Glutamatergic neuron (in vitro differentiated cells): ENCODE measurements at regions not wholly inside any gene's neighbourhood (a gene's known extent, or its start where the extent isn't known, plus 50 kb on each side); places are given as distances from the start of the nearest gene placed in this dataset.

Experiments
- DNase-seq: peaks from one replicate; pipeline ENCODE4 v3.0.0; 2022
- H3K27ac Mint-ChIP-seq: one replicate; pipeline ENCODE4 v1.8.0; 2020; ENCODE audit warnings: mild to moderate bottlenecking, mixed read lengths, inconsistent platforms; ENCODE audit not compliant: unreplicated experiment
- H3K27me3 Mint-ChIP-seq: one replicate; pipeline ENCODE4 v1.8.0; 2020; ENCODE audit warnings: mild to moderate bottlenecking, moderate library complexity, mixed read lengths, inconsistent platforms; ENCODE audit not compliant: unreplicated experiment
- H3K36me3 Mint-ChIP-seq: one replicate; pipeline ENCODE4 v1.8.0; 2020; ENCODE audit warnings: mild to moderate bottlenecking, mixed read lengths, inconsistent platforms; ENCODE audit not compliant: unreplicated experiment
- H3K4me1 Mint-ChIP-seq: one replicate; pipeline ENCODE4 v1.8.0; 2020; ENCODE audit warnings: mild to moderate bottlenecking, low read depth, mixed read lengths, inconsistent platforms; ENCODE audit not compliant: unreplicated experiment
- H3K4me3 Mint-ChIP-seq: one replicate; pipeline ENCODE4 v1.8.0; 2020; ENCODE audit warnings: mild to moderate bottlenecking, mixed read lengths, inconsistent platforms; ENCODE audit not compliant: unreplicated experiment
- H3K9me3 Mint-ChIP-seq: one replicate; pipeline ENCODE4 v1.8.0; 2020; ENCODE audit warnings: mild to moderate bottlenecking, moderate library complexity, mixed read lengths, inconsistent platforms; ENCODE audit not compliant: unreplicated experiment
- TF ChIP-seq, protein P1 (sequence below): fragments of 200-600 bp; sonication (generic); IDR thresholded peaks from one replicate; pipeline ENCODE4 v1.5.0; 2021; ENCODE audit not compliant: partially characterized antibody, unreplicated experiment

- Mint-ChIP-seq H3K4me1 (no peaks in the 10 kb centered on the region), H3K36me3 (no peaks in the 10 kb centered on the region), H3K27ac (no peak overlapping the region), H3K9me3 (peaks cover 2% of the 10 kb centered on the region), H3K27me3 (peaks cover 2% of the 10 kb centered on the region), H3K4me3 (no peak overlapping the region)
- TF ChIP-seq, protein P1, sequence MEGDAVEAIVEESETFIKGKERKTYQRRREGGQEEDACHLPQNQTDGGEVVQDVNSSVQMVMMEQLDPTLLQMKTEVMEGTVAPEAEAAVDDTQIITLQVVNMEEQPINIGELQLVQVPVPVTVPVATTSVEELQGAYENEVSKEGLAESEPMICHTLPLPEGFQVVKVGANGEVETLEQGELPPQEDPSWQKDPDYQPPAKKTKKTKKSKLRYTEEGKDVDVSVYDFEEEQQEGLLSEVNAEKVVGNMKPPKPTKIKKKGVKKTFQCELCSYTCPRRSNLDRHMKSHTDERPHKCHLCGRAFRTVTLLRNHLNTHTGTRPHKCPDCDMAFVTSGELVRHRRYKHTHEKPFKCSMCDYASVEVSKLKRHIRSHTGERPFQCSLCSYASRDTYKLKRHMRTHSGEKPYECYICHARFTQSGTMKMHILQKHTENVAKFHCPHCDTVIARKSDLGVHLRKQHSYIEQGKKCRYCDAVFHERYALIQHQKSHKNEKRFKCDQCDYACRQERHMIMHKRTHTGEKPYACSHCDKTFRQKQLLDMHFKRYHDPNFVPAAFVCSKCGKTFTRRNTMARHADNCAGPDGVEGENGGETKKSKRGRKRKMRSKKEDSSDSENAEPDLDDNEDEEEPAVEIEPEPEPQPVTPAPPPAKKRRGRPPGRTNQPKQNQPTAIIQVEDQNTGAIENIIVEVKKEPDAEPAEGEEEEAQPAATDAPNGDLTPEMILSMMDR = no peak
- DNase-seq = no peak
Observed at GRCh38 chr2:16824472-16824871, 158.8 kb upstream of the CYRIA start.

DNA sequence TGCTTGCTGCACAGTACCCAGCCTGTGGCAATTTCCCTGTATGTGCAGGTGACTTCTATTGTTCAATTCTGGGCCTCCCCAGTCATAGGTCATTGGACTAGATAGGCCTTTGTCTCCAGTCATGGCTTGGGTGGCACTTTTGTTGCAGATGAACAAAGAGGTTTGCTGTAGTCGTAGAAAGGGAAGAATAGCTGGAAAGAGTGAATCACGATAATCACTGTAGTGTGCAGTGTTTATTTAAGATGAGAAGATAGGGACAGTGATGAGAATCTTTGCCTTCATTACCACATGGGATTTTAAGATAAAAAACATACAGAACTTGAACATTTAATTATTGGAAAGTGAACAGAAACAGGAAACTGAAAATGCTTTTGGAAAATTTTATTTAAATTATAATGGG is 156.1 kb upstream of the CYRIA start:
- H3K27ac Mint-ChIP-seq = no peak overlapping the region
- DNase-seq = no peak

DNA sequence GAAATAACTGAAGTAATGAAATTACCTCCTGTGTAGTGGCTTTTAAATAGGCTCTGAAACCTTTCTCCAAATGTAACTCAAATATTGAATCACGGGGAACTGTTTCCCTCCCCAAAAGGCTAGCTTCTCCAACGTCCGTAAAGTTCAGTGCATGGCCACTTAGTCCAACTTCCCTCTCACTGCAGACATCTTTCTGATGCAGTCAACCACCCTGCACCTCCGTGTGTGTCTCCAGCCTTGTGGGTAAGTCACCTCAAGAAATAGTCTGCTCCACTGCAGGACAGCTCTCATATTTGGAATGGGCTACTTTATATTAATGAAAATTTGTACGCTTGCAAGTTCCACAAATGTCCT is 152.5 kb upstream of the CYRIA start:
- peaks cover 2% of the 10 kb centered on the region for H3K27me3 Mint-ChIP-seq
- no peaks in the 10 kb centered on the region for H3K4me1 Mint-ChIP-seq
- TF ChIP-seq, protein P1 = no peak
- no peaks in the 10 kb centered on the region for H3K36me3 Mint-ChIP-seq
- DNase-seq = no peak
- no peak overlapping the region for H3K27ac Mint-ChIP-seq
- H3K4me3 Mint-ChIP-seq = no peak overlapping the region
- H3K9me3 Mint-ChIP-seq = peaks cover 2% of the 10 kb centered on the region

More for the DNA sequence above, 156.1 kb upstream of the CYRIA start:
- Mint-ChIP-seq H3K4me3 (no peak overlapping the region), H3K27me3 (peaks cover 2% of the 10 kb centered on the region), H3K9me3 (peaks cover 2% of the 10 kb centered on the region), H3K36me3 (no peaks in the 10 kb centered on the region), H3K4me1 (no peaks in the 10 kb centered on the region)
- TF ChIP-seq, protein P1 = no peak

GRCh38 chr2:16817305-16818202 is 151.9 kb upstream of the CYRIA start:
- H3K4me1 Mint-ChIP-seq = no peaks in the 10 kb centered on the region
- TF ChIP-seq, protein P1 = no peak
- peaks cover 2% of the 10 kb centered on the region for H3K27me3 Mint-ChIP-seq
- H3K4me3 Mint-ChIP-seq = no peak overlapping the region
- no peak overlapping the region for H3K27ac Mint-ChIP-seq
- DNase-seq = no peak
- H3K9me3 Mint-ChIP-seq = no peaks in the 10 kb centered on the region
- H3K36me3 Mint-ChIP-seq = no peaks in the 10 kb centered on the region

- Mint-ChIP-seq H3K27ac (no peak overlapping the region), H3K4me3 (no peak overlapping the region), H3K27me3 (no peaks in the 10 kb centered on the region), H3K4me1 (no peaks in the 10 kb centered on the region), H3K36me3 (no peaks in the 10 kb centered on the region), H3K9me3 (no peaks in the 10 kb centered on the region)
- TF ChIP-seq, protein P1 = no peak
- no peak for DNase-seq
Observed at GRCh38 chr2:16816522-16816921, 150.9 kb upstream of the CYRIA start.
